Neural progenitor cell (in vitro differentiated cells): ENCODE measurements at regions not wholly inside any gene's neighbourhood (a gene's known extent, or its start where the extent isn't known, plus 50 kb on each side); places are given as distances from the start of the nearest gene placed in this dataset.
"Not testable (repeated sequence)": the region's sequence is repeated elsewhere in the genome, so short reads cannot be mapped to it uniquely, and the experiment has no call there.

Experiments
- DNase-seq: peaks from one replicate; pipeline ENCODE4 v3.0.0-alpha.2; 2016; ENCODE audit warnings: low spot score
- H2AFZ ChIP-seq: fragments of 200-600 bp; sonication (generic); replicated peaks from 2 replicates; pipeline ENCODE4 v1.6.1; 2016; ENCODE audit warnings: antibody characterized with exemption
- H3F3A ChIP-seq: fragments of 200-600 bp; sonication (generic); 2 replicates; pipeline ENCODE4 v1.6.1; 2016; ENCODE audit warnings: antibody characterized with exemption, low read depth
- H3K27ac ChIP-seq: fragments of 200-600 bp; sonication (generic); 2 replicates; pipeline ENCODE4 v1.5.1; 2016; ENCODE audit warnings: mild to moderate bottlenecking
- H3K27me3 ChIP-seq: fragments of 200-600 bp; sonication (generic); 2 replicates; pipeline ENCODE4 v1.6.1; 2016; ENCODE audit warnings: mild to moderate bottlenecking, moderate library complexity
- H3K36me3 ChIP-seq: fragments of 200-600 bp; sonication (generic); 2 replicates; pipeline ENCODE4 v1.5.1; 2016
- H3K4me1 ChIP-seq: fragments of 200-600 bp; sonication (generic); 2 replicates; pipeline ENCODE4 v1.6.1; 2016; ENCODE audit warnings: mixed run types
- H3K4me2 ChIP-seq: fragments of 200-600 bp; sonication (generic); 2 replicates; pipeline ENCODE4 v1.6.1; 2016
- H3K4me3 ChIP-seq: fragments of 200-600 bp; sonication (generic); 2 replicates; pipeline ENCODE4 v1.5.1; 2016
- H3K79me2 ChIP-seq: fragments of 200-600 bp; sonication (generic); 2 replicates; pipeline ENCODE4 v1.6.1; 2016; ENCODE audit warnings: low read depth
- H3K9ac ChIP-seq: fragments of 200-600 bp; sonication (generic); 2 replicates; pipeline ENCODE4 v1.6.1; 2016
- H3K9me3 ChIP-seq: fragments of 200-600 bp; sonication (generic); 2 replicates; pipeline ENCODE4 v1.5.1; 2016; ENCODE audit warnings: low read depth
- H4K20me1 ChIP-seq: fragments of 200-600 bp; sonication (generic); 2 replicates; pipeline ENCODE4 v1.6.1; 2016; ENCODE audit warnings: low read depth
- H3K27ac Mint-ChIP-seq: 3 replicates; pipeline ENCODE4 v1.8.0; 2021; ENCODE audit warnings: mixed read lengths
- H3K27me3 Mint-ChIP-seq: 2 replicates; pipeline ENCODE4 v1.8.0; 2022; ENCODE audit warnings: low read depth, mild to moderate bottlenecking, inconsistent platforms, moderate library complexity, mixed read lengths; ENCODE audit not compliant: insufficient read depth
- H3K36me3 Mint-ChIP-seq: 3 replicates; pipeline ENCODE4 v1.8.0; 2021; ENCODE audit warnings: mixed read lengths
- H3K4me1 Mint-ChIP-seq: 3 replicates; pipeline ENCODE4 v1.8.0; 2021; ENCODE audit warnings: mixed read lengths
- H3K4me3 Mint-ChIP-seq: 3 replicates; pipeline ENCODE4 v1.8.0; 2021; ENCODE audit warnings: mild to moderate bottlenecking, moderate library complexity, mixed read lengths
- H3K9me3 Mint-ChIP-seq: 3 replicates; pipeline ENCODE4 v1.8.0; 2020; ENCODE audit warnings: mixed read lengths
- CTCF ChIP-seq: fragments of 200-600 bp; sonication (generic); IDR thresholded peaks from 2 replicates; pipeline ENCODE4 v1.5.1; 2017; ENCODE audit warnings: antibody characterized with exemption, mild to moderate bottlenecking
- EZH2 ChIP-seq: fragments of 200-600 bp; sonication (generic); IDR thresholded peaks from 2 replicates; pipeline ENCODE4 v1.6.1; 2017; ENCODE audit warnings: antibody characterized with exemption, mild to moderate bottlenecking, moderate library complexity
- EZH2phosphoT487 ChIP-seq: fragments of 200-600 bp; sonication (generic); IDR thresholded peaks from 2 replicates; pipeline ENCODE4 v1.6.1; 2017; ENCODE audit warnings: antibody characterized with exemption

- Mint-ChIP-seq H3K36me3 (peaks cover 30% of the 10 kb centered on the region), H3K4me3 (no peak overlapping the region), H3K27ac (no peak overlapping the region), H3K27me3 (no peaks in the 10 kb centered on the region), H3K9me3 (peaks cover 4% of the 10 kb centered on the region), H3K4me1 (no peaks in the 10 kb centered on the region)
- TF ChIP-seq CTCF (no peak), EZH2 (no peak), EZH2phosphoT487 (no peak)
- Histone ChIP-seq H3K27ac (no peak overlapping the region), H3K9me3 (no peaks in the 10 kb centered on the region), H3K79me2 (no peaks in the 10 kb centered on the region), H3K4me2 (no peak overlapping the region), H3K9ac (no peak overlapping the region), H3F3A (no peaks in the 10 kb centered on the region), H2AFZ (no peak overlapping the region), H4K20me1 (no peaks in the 10 kb centered on the region), H3K4me3 (no peak overlapping the region), H3K36me3 (no peaks in the 10 kb centered on the region), H3K27me3 (no peaks in the 10 kb centered on the region), H3K4me1 (no peaks in the 10 kb centered on the region)
- no peak for DNase-seq
Measured at GRCh38 chr6:144497650-144498049, 212.5 kb downstream of the UTRN start.

- no peak overlapping the region for H3K27ac ChIP-seq
- no peak overlapping the region for H3K9ac ChIP-seq
- H3K4me3 ChIP-seq, result no peak overlapping the region
- Mint-ChIP-seq H3K9me3 (peaks cover 31% of the 10 kb centered on the region), H3K4me1 (no peaks in the 10 kb centered on the region), H3K36me3 (peaks cover 49% of the 10 kb centered on the region), H3K27me3 (peaks cover 3% of the 10 kb centered on the region), H3K27ac (no peak overlapping the region), H3K4me3 (no peak overlapping the region)
- no peak overlapping the region for H2AFZ ChIP-seq
- TF ChIP-seq EZH2 (no peak), CTCF (no peak), EZH2phosphoT487 (no peak)
- no peaks in the 10 kb centered on the region for H3K4me1 ChIP-seq
- H3K9me3 ChIP-seq, result no peaks in the 10 kb centered on the region
- no peaks in the 10 kb centered on the region for H3F3A ChIP-seq
- H3K27me3 ChIP-seq, result no peaks in the 10 kb centered on the region
- no peaks in the 10 kb centered on the region for H3K36me3 ChIP-seq
- H3K79me2 ChIP-seq, result no peaks in the 10 kb centered on the region
- no peak overlapping the region for H3K4me2 ChIP-seq
- no peaks in the 10 kb centered on the region for H4K20me1 ChIP-seq
- DNase-seq, result no peak
Measured at GRCh38 chr6:144500892-144501291, 215.8 kb downstream of the UTRN start.

GRCh38 chr6:144505214-144505613, 220.1 kb downstream of the UTRN start:
- H3K4me3 Mint-ChIP-seq, H3K4me1 Mint-ChIP-seq, H3K27me3 Mint-ChIP-seq, H3K9ac ChIP-seq, H3K27ac Mint-ChIP-seq, H3K4me1 ChIP-seq, H3K4me2 ChIP-seq, DNase-seq, H3K27ac ChIP-seq, H3K27me3 ChIP-seq, H3K79me2 ChIP-seq, H3K4me3 ChIP-seq, H4K20me1 ChIP-seq, H3K36me3 ChIP-seq, H3K9me3 ChIP-seq, H3F3A ChIP-seq, H2AFZ ChIP-seq: not testable (repeated sequence)
- Mint-ChIP-seq H3K36me3 (peaks cover 44% of the 10 kb centered on the region), H3K9me3 (peaks cover 37% of the 10 kb centered on the region)

- not testable (repeated sequence) for H3K9ac ChIP-seq, H3K4me1 Mint-ChIP-seq, H3K27me3 ChIP-seq, H3K4me3 ChIP-seq, H3K36me3 ChIP-seq, H3K27ac ChIP-seq, H3K4me2 ChIP-seq, H3K9me3 ChIP-seq, H2AFZ ChIP-seq, H3K4me1 ChIP-seq, H3F3A ChIP-seq, H3K4me3 Mint-ChIP-seq, H3K79me2 ChIP-seq, H3K27ac Mint-ChIP-seq, H3K27me3 Mint-ChIP-seq, DNase-seq, H4K20me1 ChIP-seq
- H3K36me3 Mint-ChIP-seq, result peaks cover 44% of the 10 kb centered on the region
- H3K9me3 Mint-ChIP-seq, result peaks cover 37% of the 10 kb centered on the region
Measured at GRCh38 chr6:144506051-144506450, 220.9 kb downstream of the UTRN start.

- H3K27me3 ChIP-seq, H3K4me2 ChIP-seq, H3F3A ChIP-seq, H3K27me3 Mint-ChIP-seq, H3K27ac Mint-ChIP-seq, H3K36me3 ChIP-seq, H4K20me1 ChIP-seq, H3K79me2 ChIP-seq, DNase-seq, H3K4me3 ChIP-seq, H3K4me1 ChIP-seq, H3K9ac ChIP-seq, H2AFZ ChIP-seq, H3K27ac ChIP-seq, H3K4me1 Mint-ChIP-seq, H3K4me3 Mint-ChIP-seq, H3K9me3 ChIP-seq: not testable (repeated sequence)
- Mint-ChIP-seq H3K36me3 (peaks cover 36% of the 10 kb centered on the region), H3K9me3 (peaks cover 32% of the 10 kb centered on the region)
Measured at GRCh38 chr6:144507772-144508312, 222.7 kb downstream of the UTRN start.
